ENCODE measurements at regions not wholly inside any gene's neighbourhood (a gene's known extent, or its start where the extent isn't known, plus 50 kb on each side); places are given as distances from the start of the nearest gene placed in this dataset.

DNA sequence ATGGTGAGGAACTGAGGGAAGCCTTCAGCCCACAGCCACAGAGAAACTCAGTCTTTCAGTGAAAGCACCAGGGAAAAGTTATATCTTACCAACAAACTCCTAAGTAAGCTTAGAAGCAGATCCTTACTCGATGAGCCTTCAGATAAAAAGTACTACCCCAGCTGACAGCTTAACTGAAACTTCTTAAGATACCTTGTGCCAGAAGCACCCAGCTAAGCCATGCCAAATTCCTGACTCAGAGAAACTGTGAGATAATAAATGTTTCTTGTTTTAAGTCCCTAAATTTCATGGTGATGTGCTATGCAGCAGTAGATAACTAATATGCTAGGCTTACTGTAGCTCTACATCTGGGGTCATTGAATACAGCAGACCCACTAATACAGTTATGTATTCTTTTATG lies 2025.0 kb downstream of the LRRC4C start:
- TF ChIP-seq, protein P1, sequence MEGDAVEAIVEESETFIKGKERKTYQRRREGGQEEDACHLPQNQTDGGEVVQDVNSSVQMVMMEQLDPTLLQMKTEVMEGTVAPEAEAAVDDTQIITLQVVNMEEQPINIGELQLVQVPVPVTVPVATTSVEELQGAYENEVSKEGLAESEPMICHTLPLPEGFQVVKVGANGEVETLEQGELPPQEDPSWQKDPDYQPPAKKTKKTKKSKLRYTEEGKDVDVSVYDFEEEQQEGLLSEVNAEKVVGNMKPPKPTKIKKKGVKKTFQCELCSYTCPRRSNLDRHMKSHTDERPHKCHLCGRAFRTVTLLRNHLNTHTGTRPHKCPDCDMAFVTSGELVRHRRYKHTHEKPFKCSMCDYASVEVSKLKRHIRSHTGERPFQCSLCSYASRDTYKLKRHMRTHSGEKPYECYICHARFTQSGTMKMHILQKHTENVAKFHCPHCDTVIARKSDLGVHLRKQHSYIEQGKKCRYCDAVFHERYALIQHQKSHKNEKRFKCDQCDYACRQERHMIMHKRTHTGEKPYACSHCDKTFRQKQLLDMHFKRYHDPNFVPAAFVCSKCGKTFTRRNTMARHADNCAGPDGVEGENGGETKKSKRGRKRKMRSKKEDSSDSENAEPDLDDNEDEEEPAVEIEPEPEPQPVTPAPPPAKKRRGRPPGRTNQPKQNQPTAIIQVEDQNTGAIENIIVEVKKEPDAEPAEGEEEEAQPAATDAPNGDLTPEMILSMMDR (IDR thresholded peaks at IDR 0.05): no peak
- no peak for TF ChIP-seq TCF7L2 (IDR thresholded peaks at IDR 0.05; ENCODE audit: low read depth, low read length)
- TF ChIP-seq, protein P2, sequence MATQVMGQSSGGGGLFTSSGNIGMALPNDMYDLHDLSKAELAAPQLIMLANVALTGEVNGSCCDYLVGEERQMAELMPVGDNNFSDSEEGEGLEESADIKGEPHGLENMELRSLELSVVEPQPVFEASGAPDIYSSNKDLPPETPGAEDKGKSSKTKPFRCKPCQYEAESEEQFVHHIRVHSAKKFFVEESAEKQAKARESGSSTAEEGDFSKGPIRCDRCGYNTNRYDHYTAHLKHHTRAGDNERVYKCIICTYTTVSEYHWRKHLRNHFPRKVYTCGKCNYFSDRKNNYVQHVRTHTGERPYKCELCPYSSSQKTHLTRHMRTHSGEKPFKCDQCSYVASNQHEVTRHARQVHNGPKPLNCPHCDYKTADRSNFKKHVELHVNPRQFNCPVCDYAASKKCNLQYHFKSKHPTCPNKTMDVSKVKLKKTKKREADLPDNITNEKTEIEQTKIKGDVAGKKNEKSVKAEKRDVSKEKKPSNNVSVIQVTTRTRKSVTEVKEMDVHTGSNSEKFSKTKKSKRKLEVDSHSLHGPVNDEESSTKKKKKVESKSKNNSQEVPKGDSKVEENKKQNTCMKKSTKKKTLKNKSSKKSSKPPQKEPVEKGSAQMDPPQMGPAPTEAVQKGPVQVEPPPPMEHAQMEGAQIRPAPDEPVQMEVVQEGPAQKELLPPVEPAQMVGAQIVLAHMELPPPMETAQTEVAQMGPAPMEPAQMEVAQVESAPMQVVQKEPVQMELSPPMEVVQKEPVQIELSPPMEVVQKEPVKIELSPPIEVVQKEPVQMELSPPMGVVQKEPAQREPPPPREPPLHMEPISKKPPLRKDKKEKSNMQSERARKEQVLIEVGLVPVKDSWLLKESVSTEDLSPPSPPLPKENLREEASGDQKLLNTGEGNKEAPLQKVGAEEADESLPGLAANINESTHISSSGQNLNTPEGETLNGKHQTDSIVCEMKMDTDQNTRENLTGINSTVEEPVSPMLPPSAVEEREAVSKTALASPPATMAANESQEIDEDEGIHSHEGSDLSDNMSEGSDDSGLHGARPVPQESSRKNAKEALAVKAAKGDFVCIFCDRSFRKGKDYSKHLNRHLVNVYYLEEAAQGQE (IDR thresholded peaks at IDR 0.05; ENCODE audit: insufficient read depth in 1 of 2, low read depth in 2 of 2, low read length in 1 of 2): no peak

Data from Panc1 (cell line).